ENCODE measurements at regions not wholly inside any gene's neighbourhood (a gene's known extent, or its start where the extent isn't known, plus 50 kb on each side); places are given as distances from the start of the nearest gene placed in this dataset.

DNA sequence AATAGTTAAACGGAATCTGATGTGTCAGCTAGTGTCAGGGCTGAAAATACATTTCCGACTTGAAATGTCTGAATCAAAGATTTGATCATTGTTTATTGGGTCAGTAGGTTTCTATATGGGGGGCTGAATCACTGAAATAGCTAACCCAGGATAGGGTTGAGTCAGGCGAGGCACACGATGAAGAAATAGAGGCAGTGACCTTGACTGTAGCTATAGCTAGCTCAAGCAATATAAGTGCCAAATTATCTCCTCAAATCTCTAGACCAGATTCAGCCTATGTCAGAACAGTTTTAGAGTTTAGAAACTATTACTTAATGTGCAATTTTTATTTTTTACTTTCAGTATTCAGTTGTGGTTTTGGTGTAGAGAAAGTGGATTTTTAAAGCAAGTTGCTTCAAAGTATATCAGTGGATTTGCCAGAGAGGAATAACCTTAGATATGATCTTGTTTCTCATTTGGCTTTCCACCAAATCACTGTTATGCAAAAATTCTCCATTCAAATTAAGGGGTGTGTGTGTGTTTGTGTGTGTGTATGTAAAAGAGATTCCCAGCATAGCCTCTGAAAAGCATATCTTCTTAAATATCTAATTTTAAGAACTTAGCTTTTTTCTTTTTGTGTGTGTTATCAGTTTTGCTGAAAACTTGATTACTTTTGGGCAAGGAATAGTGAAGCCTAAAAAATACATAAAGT lies 100.3 kb upstream of the RPL34 start:
- no peak for TF ChIP-seq POLR2A (IDR thresholded peaks at IDR 0.05; ENCODE audit: low read depth)
- no peak for TF ChIP-seq EP300 (IDR thresholded peaks at IDR 0.05)
- TF ChIP-seq, protein P1, sequence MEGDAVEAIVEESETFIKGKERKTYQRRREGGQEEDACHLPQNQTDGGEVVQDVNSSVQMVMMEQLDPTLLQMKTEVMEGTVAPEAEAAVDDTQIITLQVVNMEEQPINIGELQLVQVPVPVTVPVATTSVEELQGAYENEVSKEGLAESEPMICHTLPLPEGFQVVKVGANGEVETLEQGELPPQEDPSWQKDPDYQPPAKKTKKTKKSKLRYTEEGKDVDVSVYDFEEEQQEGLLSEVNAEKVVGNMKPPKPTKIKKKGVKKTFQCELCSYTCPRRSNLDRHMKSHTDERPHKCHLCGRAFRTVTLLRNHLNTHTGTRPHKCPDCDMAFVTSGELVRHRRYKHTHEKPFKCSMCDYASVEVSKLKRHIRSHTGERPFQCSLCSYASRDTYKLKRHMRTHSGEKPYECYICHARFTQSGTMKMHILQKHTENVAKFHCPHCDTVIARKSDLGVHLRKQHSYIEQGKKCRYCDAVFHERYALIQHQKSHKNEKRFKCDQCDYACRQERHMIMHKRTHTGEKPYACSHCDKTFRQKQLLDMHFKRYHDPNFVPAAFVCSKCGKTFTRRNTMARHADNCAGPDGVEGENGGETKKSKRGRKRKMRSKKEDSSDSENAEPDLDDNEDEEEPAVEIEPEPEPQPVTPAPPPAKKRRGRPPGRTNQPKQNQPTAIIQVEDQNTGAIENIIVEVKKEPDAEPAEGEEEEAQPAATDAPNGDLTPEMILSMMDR (IDR thresholded peaks at IDR 0.05): no peak
- TF ChIP-seq POLR2AphosphoS5 (IDR thresholded peaks at IDR 0.05): no peak

Data from esophagus muscularis mucosa (tissue), 4 donors.